GM19452 (cell line): ENCODE measurements at regions not wholly inside any gene's neighbourhood (a gene's known extent, or its start where the extent isn't known, plus 50 kb on each side); places are given as distances from the start of the nearest gene placed in this dataset.

Source experiments
- ATAC-seq: cut with Tn5 transposase; IDR thresholded peaks from one replicate; pipeline ENCODE4 v1.9.1; 2021; ENCODE audit not compliant: unreplicated experiment

DNA sequence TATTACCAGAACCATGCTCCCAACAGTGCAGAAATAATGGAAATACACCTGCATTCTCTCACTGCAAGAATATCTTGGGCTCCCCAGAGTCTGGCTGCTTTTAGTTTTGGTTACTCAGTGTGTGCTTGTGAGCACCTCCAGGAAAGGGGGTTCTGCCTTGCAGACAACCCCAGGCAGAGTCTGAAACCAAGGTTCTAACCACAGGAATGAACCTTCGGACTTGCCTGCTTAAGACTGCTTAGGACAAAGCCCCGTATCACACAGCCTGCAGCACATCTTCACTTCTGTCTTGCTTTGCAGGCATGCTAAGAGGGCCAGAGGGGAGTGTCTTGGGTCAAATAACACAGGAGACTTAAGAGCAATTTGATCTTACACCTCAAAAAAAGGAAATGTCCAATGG lies 94.8 kb upstream of the SPATA31C2 start:
- no peak for ATAC-seq

DNA sequence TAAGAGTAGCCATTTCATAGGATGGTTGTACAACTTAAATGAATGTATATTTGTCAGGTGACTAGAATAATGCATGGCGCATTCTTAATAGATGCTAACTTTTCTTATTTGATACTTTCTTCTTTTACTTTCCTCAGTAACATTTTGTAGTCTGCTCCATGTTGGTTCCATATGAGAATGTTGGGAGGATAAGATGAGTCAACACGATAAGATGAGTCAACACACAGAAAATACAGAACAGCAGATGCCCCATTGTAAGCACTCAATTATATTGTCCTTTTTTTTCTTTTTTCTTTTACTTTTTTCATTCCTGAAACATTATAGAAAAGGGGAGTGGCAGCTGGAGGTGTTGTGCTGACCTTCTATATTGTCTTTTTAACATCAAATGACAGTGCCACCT lies 92.3 kb upstream of the SPATA31C2 start:
- no peak for ATAC-seq

DNA sequence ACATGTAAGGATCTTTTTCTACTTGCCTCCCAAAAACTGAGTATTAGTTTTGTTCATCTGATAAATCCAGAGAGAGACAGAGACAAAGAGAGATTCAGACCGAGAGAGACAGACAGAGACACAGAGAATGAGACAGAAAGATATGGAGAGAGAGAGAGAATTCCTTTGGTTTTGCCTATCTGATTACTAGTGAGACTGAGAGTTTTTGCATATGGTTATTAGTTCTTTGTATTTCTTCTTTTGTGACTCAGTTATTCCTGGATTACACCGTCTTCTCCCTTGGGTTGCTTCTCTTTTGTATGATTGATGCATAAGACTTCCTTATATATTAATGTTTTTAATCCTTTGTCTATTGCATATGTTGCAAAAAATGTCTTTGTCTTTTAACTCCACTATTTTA lies 91.2 kb upstream of the SPATA31C2 start:
- ATAC-seq = no peak

DNA sequence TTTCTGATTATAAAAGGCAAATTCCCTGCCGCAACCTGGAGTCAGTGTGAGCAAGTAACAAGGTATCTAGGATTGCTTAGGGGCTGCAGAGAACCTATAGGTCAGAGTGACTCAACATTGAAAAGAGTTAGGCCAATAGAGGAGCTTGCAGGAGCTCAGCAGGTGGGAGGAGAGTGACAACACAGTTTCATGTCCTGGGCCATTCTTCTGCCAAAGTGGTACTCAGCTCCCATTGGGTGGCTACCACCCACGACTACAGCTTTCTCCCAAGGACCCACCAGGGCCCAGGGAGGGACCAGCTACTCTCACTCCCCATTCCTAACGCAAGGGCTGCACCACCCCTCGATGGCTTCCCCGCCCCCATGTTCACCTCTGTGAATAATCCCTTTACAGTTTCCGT lies 86.7 kb upstream of the SPATA31C2 start:
- ATAC-seq = no peak

DNA sequence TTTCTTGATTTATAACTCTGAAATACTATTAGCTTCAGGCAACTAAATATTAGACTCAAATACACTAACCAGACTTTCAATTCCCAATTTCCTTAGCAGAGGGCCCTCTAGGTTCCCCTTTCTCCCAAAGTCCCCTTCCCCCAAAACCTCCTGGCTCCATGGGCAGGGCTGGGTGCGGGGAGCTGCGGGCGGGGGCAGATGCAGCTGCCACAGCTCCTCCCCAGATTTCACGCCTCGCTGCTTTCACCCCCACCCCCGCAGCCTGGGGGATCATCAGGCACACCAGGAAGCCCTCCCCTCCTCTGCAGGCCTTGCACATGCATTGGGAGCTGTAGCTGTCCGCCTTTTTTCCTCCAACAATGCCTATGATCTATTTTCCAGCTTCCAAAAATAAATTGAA lies 82.8 kb upstream of the SPATA31C2 start:
- no peak for ATAC-seq

DNA sequence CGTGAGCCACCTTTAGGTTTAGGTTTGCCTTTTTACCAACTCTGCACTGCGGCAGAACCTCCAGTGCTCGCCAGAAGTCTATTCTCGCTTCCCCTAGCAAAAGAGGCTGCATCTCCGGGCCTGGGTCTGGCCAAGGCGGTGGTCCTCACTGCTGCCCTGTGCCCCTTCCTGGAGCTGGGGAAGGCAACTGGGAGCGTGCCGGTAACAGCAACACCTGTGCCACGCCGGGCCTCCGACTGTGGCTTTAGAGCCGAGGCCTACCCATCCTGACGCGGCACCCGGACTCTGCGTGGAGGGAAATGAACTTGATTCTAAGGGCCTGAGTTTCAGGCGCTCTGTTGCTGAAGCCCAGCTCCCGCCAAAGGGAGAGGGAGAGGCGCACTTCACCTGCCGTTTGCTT lies 82.4 kb upstream of the SPATA31C2 start:
- no peak for ATAC-seq

DNA sequence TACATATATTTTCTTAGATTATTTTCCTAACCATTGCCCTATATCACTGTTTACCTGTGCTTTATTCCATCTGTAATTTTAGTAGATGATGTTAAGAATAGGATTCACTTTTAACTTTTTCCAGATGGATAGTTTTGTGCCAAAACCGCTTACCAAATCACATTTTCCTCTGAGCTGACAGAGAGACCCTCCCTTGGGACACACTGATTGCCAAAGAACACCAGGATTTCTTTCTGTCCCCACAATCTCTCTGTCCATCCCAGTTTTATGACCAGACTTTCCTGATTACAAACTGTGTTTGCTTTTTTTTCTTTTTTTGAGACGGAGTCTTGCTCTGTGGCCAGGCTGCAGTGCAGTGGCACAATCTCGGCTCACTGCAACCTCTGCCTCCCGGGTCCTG lies 81.3 kb upstream of the SPATA31C2 start:
- ATAC-seq = no peak

DNA sequence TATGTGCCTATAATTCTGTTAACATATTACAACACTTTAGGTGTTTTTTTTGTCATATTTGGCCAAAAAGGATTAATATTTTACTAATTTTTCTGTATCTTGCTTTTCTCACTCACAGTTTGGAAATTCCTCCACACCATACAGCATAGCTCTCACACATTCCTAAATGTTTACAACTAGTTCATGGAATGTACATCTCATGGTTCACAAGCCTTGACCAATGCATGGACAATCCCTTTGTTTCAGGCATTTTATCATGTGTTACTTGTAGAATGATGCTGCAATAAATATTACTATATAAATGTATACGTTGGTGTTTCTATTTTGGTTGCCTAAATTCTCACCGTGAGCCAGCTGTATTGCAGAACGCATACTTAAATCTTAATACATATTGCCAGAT lies 80.5 kb upstream of the SPATA31C2 start:
- no peak for ATAC-seq

DNA sequence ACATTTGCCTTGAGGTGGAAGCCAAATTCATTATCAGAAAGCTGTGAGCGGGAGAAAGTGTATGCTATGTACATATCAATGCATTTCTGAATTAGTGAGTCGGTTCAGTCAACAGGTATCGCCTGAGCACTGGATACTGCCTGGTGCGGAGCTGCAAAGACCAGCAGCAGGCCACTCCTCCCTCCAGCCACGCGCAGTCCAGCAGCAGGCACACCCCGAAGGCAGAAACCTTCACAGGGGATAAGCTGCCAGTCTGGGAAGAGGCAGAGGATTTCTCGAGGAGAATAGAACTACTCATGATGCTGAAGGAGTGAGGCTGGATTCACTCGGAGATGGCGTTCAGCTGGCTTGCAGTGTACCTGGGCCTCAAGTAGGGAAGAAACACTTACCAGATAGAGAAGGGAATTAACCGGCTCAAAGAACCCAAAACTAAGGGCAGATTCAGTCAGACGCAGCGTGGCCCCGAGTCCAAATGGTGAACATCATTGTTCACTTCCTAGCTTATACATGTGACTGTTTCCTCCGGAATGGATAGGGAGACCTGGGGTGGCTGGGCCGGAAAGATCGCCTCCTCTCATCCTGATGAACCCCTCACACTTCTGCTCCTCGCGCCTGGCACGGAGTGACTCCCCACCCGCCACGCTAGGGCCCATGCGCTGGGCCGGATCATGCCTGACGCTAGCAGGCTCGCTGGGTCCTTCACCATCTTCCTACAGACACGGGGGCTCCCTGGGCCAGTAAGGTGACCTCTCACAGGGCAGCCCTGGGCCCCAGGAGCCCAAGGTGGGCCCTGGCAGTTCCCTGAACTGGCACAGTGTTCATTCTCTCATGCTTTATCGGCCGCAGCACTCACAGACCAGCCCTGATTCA lies 78.1 kb upstream of the SPATA31C2 start:
- ATAC-seq = no peak

DNA sequence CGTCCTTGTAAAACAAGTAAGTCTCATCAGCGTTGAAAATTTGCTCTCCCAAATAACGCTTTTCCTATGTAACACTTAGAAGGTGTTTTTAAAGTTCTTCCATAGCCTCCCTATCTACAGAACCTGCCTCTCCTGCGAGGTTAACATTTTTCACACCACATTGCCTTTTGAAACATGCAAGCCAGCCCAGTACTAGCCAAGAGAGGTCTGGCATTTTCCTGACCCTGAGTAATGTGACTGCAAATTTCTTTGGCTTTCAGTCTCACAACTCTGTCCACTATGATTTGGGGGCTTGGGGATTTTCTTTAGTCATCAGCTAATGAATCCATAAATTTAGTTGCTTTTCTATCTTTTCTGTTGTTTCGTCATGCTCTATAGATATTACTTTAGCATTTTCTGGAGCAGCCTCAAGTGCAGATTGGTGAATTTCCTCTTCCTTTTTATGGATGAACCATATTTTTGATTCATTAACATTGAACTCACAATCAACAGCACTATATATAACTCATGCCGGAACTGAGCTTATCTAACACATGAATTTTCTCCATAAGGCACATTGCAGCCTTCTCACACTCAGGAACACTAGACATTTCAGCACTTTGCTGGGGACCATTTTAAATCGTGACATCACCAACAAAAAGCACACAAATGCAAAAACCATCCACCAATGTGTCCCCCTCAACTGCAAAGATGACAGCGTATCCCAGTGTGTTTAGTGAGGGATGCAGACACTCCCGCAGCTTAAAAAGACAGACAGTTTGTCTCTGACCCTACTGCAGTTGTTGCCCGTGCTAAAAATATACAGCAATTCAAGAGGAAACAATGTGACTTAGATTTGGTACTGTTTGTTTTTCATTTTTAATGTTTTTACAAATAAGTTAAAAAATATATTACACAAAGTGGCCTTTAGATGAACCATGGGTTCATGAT lies 77.2 kb upstream of the SPATA31C2 start:
- no peak for ATAC-seq

DNA sequence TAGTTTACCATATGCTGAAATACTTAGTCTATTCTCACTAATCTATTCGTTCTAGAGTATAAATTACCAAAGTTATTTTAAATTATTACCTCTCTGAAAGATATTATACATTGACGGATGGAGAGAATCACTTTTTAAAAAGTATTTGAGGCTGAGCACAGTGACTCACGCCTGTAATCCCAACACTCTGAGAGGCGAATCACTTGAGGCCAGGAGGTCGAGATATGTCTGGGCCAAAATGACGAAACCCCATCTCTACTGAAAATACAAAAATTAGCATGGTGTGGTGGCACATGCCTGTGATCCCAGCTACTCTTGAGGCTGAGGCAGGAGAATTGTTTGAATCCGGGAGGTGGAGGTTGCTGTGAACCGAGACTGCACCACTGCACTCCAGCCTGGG lies 64.0 kb upstream of the SPATA31C2 start:
- ATAC-seq = no peak

DNA sequence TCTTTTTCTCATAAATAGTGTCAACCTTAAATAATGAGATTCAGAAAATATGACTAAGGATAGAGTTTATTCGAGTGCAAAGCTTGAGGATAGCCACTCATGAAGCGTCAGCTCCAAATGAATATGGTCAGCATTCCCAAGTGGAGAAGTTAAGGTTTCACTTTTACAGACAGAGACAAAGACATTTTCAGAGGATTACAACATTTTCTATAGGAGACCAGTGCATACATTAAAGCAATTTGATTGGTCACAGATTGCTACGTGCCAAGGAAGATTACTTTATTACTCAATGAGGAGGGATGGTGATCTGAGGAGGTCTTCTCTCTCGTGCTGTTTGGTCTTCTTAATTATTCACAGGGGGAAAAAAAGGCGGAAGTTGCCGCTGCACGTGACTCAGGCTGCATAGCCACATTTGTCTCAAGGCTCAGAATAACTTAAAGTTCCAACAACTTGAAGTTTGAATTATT lies 60.1 kb upstream of the SPATA31C2 start:
- ATAC-seq = no peak

DNA sequence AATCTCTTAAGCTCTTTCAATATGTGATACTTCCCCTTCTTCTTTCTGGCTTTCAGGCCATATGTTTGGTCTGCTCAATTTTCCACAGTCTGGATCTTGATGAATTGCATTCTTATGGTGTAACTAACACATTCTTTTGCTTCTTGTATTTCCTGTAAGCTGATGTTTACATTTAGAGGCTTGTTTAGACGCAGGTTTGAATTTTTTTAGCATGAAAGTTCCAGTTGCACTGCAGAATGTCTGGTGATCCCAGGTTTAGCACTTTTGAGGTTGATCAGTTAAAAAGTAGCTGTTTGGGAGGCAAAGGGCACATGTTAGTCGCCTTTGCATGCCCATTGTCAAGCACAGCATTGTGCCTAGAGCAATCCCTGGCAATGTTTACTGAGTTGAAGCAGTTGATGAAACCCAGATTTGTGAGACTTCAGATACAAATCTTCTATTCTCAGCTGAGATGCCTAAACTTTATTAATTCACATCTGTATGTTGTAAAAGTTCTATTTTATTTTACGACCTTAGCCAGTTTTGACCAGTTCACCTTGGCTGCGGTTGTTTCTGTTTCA lies 59.6 kb upstream of the SPATA31C2 start:
- ATAC-seq = no peak

DNA sequence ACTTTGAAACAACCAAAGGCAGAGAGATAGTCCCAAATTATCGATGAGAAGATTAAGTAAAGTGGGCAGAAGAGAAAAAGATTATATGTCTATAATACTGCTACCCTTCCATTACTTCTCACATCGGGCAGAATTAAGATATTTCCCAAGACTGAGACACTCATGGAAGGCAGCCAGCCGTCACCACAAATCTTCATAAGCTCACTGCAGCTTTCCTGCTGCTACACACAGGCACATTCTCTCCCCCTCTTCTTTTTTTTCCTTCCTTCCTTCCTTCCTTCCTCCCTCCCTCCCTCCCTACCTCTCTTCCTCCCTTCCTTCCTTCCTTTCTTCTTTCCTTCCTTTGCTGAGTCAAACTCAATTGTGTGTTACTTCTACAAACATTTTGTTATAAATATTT lies 58.7 kb upstream of the SPATA31C2 start:
- no peak for ATAC-seq

DNA sequence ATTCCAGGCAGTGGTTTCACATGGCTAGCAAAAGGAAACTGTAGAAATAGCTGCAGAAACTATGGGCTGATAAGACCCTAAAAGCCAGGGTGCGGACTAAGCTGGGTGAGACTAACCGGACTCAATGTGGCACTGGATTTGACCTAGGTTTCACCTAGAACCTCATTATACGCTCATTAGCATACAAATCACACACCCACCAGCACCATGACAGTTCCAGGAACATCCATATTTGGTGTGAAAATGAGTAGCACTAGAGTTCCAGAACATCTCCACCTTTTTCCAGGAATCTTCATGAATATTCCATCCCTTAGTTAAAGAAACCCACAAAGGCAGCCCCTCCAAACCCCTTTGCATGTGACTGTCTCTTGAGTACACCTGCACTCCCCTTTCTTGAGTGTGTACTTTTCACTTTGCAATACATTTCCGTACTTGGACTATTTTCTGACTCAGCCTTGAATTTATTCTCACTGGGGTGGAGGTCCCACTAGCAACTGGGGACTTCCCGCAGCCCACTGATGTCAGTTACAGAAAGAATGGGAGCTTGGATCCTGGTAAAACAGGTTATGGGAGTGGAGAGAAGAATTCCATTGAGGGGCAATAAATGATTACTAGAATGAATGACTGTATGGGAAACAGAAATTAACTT lies 58.0 kb upstream of the SPATA31C2 start:
- no peak for ATAC-seq

DNA sequence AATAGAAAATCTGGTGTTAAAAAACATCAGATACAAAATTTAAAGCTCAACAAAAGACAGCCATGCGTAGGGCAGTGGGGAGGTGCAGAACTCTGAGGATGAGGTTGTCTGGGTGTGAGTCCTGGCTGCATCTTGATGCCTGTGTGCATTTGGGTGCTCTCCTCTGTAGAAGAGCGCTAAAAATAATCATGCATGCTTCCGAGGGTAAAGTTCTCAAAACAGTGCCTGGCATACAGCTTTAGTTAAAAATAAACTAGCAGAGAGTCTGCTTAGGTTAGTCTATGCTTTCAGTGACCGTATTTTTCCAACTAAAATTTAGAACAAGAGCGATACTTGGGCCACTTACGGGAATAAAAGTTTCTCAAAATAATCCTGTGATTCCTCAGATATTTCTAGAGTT lies 55.5 kb upstream of the SPATA31C2 start:
- ATAC-seq = no peak

DNA sequence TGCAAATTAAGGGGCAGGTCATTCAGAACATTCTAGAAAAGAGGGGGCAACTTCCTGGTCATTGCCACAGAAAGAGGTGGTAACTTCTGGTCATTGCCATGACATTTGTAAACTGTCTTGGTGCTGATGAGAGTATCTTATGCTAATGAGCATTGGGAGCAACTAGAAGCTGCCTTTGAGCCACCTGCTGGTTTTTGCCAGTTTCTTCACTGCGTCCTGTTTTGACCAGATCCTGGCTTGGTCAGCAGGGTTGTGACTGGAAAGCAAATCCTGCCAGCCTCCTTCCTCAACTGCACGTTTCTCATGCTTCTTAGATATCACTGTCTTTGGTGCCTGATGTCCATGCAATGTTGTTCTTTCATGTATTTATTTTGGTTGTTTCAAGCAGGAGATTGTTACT lies 53.2 kb upstream of the SPATA31C2 start:
- ATAC-seq = no peak

DNA sequence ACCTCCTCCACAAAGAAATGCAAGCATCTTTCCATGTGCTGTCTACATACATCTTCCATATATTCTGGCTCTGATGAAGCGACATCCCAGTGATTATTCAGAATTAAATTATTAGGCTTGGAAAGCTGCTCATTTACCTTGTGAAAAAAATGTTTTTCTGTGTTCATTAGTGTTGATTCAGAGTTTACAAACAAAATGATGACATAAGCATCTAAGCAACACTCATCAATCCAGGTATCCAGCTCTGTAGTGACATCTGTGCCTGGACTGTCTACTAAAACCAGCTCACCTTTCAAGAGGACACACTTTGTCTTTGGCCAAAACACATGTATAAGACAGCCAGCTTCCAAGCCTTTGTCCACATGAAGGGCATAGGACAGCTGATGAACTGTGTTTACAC lies 51.1 kb upstream of the SPATA31C2 start:
- ATAC-seq = no peak
